A549 (cell line): ENCODE measurements at regions not wholly inside any gene's neighbourhood (a gene's known extent, or its start where the extent isn't known, plus 50 kb on each side); places are given as distances from the start of the nearest gene placed in this dataset.

Source experiments
- CHD2 ChIP-seq: fragments of 150-350 bp; IDR thresholded peaks from 2 replicates; pipeline ENCODE4 v1.6.1; 2014; ENCODE audit warnings: low read length; ENCODE audit not compliant: partially characterized antibody
- CTCF ChIP-seq: fragments of >200 bp; sonication (Bioruptor Twin); formaldehyde crosslinking; IDR thresholded peaks from 3 replicates; pipeline ENCODE4 v1.5.1; 2016
- FOXS1 ChIP-seq: fragments of 250-450 bp; sonication (Bioruptor Pico); IDR thresholded peaks from 2 replicates; pipeline ENCODE4 v1.5.0; 2020; ENCODE audit warnings: mild to moderate bottlenecking, moderate library complexity
- JUNB ChIP-seq: fragments of >200 bp; sonication (Bioruptor Twin); formaldehyde crosslinking; IDR thresholded peaks from 2 replicates; pipeline ENCODE4 v1.6.1; 2016
- MAX ChIP-seq: IDR thresholded peaks from 2 replicates; pipeline ENCODE4 v1.6.1; 2012
- POLR2AphosphoS2 ChIP-seq: conservative IDR thresholded peaks from 2 replicates; pipeline ENCODE4 v1.6.1; 2012; ENCODE audit warnings: low read length, improper control_type of control experiment, inconsistent platforms
- RARB ChIP-seq: fragments of 250-450 bp; sonication (Bioruptor Pico); IDR thresholded peaks from 2 replicates; pipeline ENCODE4 v1.8.0; 2021; ENCODE audit warnings: mild to moderate bottlenecking, moderate library complexity
- RFX5 ChIP-seq: fragments of 450-650 bp; IDR thresholded peaks from 2 replicates; pipeline ENCODE4 v1.7.1; 2014; ENCODE audit warnings: antibody characterized with exemption, mild to moderate bottlenecking, moderate library complexity
- SMC3 ChIP-seq: fragments of >200 bp; sonication (Bioruptor Twin); formaldehyde crosslinking; IDR thresholded peaks from 3 replicates; pipeline ENCODE4 v1.6.1; 2018; ENCODE audit warnings: inconsistent platforms
- SREBF2 ChIP-seq: fragments of 450-650 bp; IDR thresholded peaks from 2 replicates; pipeline ENCODE4 v1.6.1; 2014; ENCODE audit warnings: mild to moderate bottlenecking, moderate library complexity
- TF ChIP-seq, protein P1 (sequence below): fragments of 200-600 bp; sonication (generic); IDR thresholded peaks from 2 replicates; pipeline ENCODE4 v1.6.1; 2016; ENCODE audit warnings: antibody characterized with exemption, mild to moderate bottlenecking, moderate library complexity

GRCh38 chr2:44850016-44850415, 91.5 kb upstream of the SIX3 start:
- TF ChIP-seq CTCF, result no peak
- TF ChIP-seq, protein P1, sequence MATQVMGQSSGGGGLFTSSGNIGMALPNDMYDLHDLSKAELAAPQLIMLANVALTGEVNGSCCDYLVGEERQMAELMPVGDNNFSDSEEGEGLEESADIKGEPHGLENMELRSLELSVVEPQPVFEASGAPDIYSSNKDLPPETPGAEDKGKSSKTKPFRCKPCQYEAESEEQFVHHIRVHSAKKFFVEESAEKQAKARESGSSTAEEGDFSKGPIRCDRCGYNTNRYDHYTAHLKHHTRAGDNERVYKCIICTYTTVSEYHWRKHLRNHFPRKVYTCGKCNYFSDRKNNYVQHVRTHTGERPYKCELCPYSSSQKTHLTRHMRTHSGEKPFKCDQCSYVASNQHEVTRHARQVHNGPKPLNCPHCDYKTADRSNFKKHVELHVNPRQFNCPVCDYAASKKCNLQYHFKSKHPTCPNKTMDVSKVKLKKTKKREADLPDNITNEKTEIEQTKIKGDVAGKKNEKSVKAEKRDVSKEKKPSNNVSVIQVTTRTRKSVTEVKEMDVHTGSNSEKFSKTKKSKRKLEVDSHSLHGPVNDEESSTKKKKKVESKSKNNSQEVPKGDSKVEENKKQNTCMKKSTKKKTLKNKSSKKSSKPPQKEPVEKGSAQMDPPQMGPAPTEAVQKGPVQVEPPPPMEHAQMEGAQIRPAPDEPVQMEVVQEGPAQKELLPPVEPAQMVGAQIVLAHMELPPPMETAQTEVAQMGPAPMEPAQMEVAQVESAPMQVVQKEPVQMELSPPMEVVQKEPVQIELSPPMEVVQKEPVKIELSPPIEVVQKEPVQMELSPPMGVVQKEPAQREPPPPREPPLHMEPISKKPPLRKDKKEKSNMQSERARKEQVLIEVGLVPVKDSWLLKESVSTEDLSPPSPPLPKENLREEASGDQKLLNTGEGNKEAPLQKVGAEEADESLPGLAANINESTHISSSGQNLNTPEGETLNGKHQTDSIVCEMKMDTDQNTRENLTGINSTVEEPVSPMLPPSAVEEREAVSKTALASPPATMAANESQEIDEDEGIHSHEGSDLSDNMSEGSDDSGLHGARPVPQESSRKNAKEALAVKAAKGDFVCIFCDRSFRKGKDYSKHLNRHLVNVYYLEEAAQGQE, result no peak
- no peak for TF ChIP-seq RFX5
- no peak for TF ChIP-seq JUNB
- no peak for TF ChIP-seq RARB (CRISPR knock-in tag)
- no peak for TF ChIP-seq FOXS1
- no peak for TF ChIP-seq SMC3
- no peak for TF ChIP-seq MAX
- no peak for TF ChIP-seq CHD2
- TF ChIP-seq SREBF2, result no peak
- TF ChIP-seq POLR2AphosphoS2, result no peak
